Hematopoietic multipotent progenitor cell treated with erythropoietin and hydrocortisone succinate and interleukin-3 and kit ligand, for 15 days (in vitro differentiated cells): ENCODE measurements at regions not wholly inside any gene's neighbourhood (a gene's known extent, or its start where the extent isn't known, plus 50 kb on each side); places are given as distances from the start of the nearest gene placed in this dataset.
"Not testable (repeated sequence)": the region's sequence is repeated elsewhere in the genome, so short reads cannot be mapped to it uniquely, and the experiment has no call there.

Experiments used
- DNase-seq: peaks from one replicate; pipeline ENCODE4 v3.0.0-alpha.2; 2015; ENCODE audit warnings: low spot score

- no peak for DNase-seq
These were observed 682.4 kb downstream of the RNF144A start for GRCh38 chr2:7599462-7600258.

GRCh38 chr2:7601990-7602389 lies 684.8 kb downstream of the RNF144A start:
- no peak for DNase-seq

GRCh38 chr2:7604456-7604855 lies 687.2 kb downstream of the RNF144A start:
- no peak for DNase-seq

GRCh38 chr2:7607441-7608173 lies 690.4 kb downstream of the RNF144A start:
- no peak for DNase-seq

- DNase-seq: no peak
These were observed 692.3 kb downstream of the RNF144A start for GRCh38 chr2:7609556-7609955.

- no peak for DNase-seq
These were observed 692.8 kb downstream of the RNF144A start for GRCh38 chr2:7609974-7610373.

- no peak for DNase-seq
These were observed 694.5 kb downstream of the RNF144A start for GRCh38 chr2:7611750-7612149.

- no peak for DNase-seq
These were observed 695.8 kb downstream of the RNF144A start for GRCh38 chr2:7612969-7613368.

DNA sequence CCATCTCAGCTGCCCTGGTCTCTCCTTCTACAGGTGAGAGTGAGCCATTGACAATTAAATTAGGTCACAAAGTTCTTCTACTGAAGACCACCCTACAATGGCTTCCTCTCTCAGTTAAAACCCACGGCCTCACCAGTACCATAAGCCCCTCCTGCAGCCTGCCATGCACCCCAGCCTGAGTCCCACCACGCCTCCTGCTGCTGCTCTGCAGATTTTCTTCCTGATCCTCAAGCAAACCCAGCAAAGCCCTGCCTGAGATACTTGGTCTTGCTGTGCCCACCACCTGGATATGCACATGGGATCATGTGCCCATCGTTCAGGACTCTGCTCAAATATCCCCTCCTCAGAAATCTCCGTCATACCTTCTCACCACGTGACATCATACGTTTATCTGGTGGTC lies 696.6 kb downstream of the RNF144A start:
- no peak for DNase-seq

DNA sequence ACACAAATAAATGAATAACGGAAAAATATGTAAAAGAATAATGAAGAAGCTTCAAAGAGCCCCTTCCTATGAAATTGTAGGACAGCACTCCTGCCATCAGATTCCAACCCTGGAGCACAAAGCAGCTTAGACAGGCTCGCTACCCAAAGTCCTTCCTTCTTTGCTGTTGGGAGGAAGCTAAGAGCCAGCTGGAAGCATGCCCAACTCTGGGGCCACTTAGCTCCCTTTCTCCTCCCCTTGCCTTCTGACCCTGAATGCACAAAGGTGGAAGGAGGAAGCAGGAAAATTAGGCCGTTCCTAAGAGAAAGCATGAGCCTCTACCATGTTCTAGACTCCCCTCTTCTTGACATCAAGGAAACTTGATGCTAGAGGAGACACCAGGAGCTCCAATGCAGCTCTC lies 700.8 kb downstream of the RNF144A start:
- no peak for DNase-seq

- no peak for DNase-seq
These were observed 702.2 kb downstream of the RNF144A start for GRCh38 chr2:7619203-7619970.

DNA sequence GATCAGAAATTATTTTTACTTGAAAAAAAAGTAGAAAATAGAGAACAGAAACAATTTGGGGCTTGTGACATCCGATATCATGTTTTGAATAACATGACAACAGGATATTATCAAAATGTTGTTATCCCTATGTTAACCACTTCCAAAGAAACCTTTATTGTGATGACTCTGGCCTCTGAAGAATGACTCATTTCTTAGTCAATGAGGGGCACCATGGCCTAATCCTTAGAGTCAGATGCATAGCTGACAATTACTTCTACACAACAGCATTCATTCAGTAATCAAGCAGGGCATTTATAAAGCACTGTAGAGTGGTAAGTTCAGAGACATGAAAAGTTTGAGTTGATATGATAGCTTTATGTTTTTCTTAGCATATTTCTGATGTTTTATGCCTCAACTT lies 703.0 kb downstream of the RNF144A start:
- DNase-seq: no peak

- DNase-seq: no peak
These were observed 704.0 kb downstream of the RNF144A start for GRCh38 chr2:7621018-7621814.

DNA sequence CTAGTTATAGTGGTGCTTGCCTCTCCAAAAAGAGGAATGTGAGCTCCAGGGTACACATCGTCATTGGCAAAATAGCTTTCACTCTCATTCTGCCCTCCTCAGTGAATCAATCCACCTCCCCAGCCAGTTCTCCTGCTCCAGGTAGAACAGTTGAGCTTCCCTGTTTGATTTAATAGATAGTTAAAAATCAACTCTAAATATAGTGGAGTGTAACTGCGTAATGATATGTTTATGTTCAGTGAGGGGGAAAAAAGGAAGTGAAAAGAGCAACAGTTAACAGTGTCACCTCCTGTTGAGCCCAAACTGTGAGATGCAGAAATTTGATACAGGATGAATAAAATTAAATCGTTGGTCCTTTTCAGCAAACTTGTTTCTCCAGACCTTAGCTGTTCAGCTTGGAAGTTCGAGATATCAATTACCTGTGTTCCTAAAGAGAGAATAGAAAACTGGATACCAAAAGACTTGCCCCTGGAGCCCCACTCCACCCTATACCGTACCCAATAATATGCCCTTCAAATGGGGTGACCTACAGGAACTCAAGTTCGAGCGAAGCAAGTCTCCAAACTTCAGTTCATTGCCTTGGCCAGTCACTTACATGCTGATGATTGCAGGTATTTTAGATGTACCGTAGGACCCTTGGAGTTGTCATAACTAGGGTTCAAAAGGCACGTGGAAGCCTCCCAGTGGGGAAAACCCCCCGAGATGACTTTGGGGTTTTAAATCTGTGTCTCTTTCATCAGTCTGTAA lies 708.4 kb downstream of the RNF144A start:
- no peak for DNase-seq

DNA sequence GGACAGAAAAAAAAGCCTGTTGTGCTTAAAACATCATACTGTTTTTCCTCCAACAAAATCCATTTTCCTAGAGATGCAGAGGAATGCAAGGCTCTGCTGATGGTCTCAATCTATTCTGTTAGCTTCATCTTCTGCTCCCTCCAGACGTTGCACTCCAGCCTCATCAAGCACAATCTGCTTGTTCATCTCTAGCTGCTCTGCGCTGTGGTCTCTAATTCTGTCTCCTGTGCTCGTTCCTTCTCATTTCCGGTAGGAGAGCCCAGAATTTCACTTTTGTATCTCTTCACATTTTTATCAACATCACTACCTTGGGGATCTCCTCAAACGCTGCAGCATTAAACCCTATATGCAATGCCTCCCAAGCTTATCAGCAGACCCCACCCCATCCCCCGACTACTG lies 708.9 kb downstream of the RNF144A start:
- DNase-seq: no peak

DNA sequence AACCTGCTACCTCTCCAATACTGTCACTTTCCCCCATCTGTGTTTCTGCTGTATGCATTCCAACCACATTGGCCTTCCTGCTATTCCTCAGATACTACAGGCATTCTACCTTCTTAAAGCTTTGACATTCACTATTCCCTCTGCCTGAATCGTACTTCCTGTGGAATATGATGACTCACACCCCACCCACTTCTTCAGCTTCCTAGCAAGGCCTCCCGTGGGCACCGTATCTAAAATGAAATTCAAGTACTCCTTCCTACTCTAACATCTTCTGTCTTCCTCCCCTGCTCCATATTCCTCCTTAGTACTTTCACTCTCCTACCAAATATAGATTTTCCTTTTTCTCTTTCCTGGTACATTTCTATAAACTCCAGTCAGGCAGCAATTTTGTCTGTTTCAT lies 710.4 kb downstream of the RNF144A start:
- no peak for DNase-seq

DNA sequence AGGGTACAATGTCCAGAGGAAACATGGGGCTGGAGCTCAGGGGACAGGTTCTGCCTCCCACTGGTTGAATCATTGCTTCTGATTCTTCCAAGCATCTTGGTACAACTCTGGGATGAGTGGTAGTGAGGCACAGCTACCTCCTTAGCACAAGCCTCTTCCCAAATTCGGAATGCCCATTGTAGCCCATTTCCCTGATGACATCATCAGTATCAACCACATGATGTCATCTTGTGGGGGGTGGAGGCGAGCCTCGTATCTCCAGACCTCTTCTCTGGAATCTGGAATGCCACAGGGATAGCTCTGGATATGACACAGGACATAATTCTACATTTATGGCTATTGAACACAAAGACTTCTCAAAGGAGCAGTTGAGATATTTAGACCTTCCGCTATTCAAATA lies 715.2 kb downstream of the RNF144A start:
- DNase-seq: no peak

DNA sequence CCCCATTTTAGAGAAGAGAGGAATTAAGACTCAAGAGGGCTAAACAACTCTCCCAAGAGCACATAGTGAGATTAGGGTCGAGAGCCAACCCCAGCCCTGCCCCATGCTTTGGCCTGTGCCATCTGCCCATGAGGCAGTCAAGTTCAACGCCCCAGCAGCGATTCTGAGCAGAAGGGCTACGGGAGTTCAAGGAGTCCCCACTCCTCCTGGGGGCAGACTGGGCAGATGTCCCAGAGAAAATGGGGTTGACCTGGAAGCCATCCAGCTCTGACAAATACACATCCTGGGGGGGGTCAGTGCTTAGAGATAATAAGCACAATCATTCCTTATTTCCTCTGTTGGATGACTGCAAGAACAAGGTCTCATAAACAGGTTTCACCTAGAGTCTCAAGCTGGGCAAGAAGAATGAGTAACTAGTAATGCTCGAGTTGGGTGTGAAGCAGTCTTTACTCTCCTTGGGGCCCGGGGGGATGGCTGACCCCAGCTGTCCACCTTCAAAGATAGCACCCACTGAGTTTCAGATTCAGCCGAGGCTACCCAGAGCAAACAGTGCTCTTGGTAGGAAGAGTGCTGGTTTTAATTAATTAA lies 716.4 kb downstream of the RNF144A start:
- no peak for DNase-seq

GRCh38 chr2:7634409-7634808 lies 717.2 kb downstream of the RNF144A start:
- DNase-seq: no peak

DNA sequence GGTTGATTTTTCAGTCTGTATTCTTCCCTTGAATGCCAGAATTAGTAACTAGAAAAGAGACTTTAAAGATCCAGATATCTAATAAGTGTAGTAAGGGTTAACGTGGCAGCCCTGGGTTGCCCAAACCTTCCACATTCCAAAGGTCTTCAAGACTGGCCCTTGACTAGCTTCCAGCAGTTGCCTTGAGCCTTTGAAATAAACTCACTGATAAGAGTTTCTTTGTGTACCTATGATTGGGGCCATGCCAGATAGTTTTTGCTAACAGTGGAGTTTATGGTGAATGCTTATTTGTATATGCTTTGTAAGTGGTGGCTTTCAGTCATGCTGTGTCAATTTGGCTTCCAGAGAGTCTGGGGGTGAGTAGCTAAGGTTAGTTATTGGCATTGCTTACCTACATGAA lies 722.3 kb downstream of the RNF144A start:
- DNase-seq: no peak

- DNase-seq: not testable (repeated sequence)
These were observed 724.1 kb downstream of the RNF144A start for GRCh38 chr2:7641272-7641671.
